K562 (cell line): ENCODE measurements at regions not wholly inside any gene's neighbourhood (a gene's known extent, or its start where the extent isn't known, plus 50 kb on each side); places are given as distances from the start of the nearest gene placed in this dataset.

Source experiments
- ATAC-seq: fragments of 200-7000 bp; cut with Tn5 transposase; 3 replicates; pipeline ENCODE4 v1.9.1; 2020; ENCODE audit warnings: moderate library complexity
- BruUV-seq: library from RNA; stranded (reverse); fragments of 400-500 nt; replicated peaks from 2 replicates; lab custom pipeline; 2021; lab: Mats Ljungman, UMichigan
- CTCF ChIA-PET: fragments of 300-600 bp; formaldehyde crosslinking; extraction: SDS; loops from one replicate; lab custom pipeline; 2021; ENCODE audit warnings: low intra/inter-chr PET ratio; lab: Yijun Ruan, JAX
- POLR2A ChIA-PET: fragments of 300-600, 350-650 bp; sonication (Branson Sonifier 250); formaldehyde crosslinking; extraction: SDS; loops from one replicate; lab custom pipeline; 2021; ENCODE audit warnings: antibody characterized with exemption, inconsistent platforms; lab: Yijun Ruan, JAX
- DNase-seq, 4 experiments: peaks; one replicate each; pipeline versions ENCODE4 v3.0.0 to v3.0.0-alpha.2; 2011 to 2018; ENCODE audit warnings: low spot score in 3 of 4, mixed read lengths in 3 of 4; ENCODE audit errors: extremely low read depth in 1 of 4
- FAIRE-seq: peaks from 2 replicates; lab custom pipeline; 2011; peaks lifted over from hg19 to GRCh38; lab: Jason Lieb, UNC
- H2AFZ ChIP-seq: 2 replicates; pipeline ENCODE4 v1.6.0; 2011; ENCODE audit warnings: low read depth, low read length, control low read depth, inconsistent platforms
- H3K27ac ChIP-seq: fragments of 200-600 bp; 3 replicates; pipeline ENCODE4 v1.8.0; 2011; ENCODE audit warnings: low read depth, mild to moderate bottlenecking, control low read depth, inconsistent platforms, low read length, moderate library complexity, mixed read lengths; ENCODE audit errors: extremely low read depth
- H3K27me3 ChIP-seq, 2 experiments: fragments of 300-600 bp in 1 of 2; 2 replicates in 1 of 2; 3 replicates in 1 of 2; pipeline versions ENCODE4 v1.6.0 to v1.8.0; 2011; ENCODE audit warnings: inconsistent platforms in 2 of 2, low read length in 2 of 2, mild to moderate bottlenecking in 1 of 2, mixed read lengths in 1 of 2, moderate library complexity in 1 of 2; ENCODE audit not compliant: control insufficient read depth in 2 of 2, insufficient read depth in 2 of 2
- H3K36me3 ChIP-seq: fragments of 300-600 bp; 3 replicates; pipeline ENCODE4 v1.8.0; 2011; ENCODE audit warnings: mild to moderate bottlenecking, low read length, inconsistent platforms; ENCODE audit not compliant: control insufficient read depth, insufficient read depth
- H3K4me1 ChIP-seq, 2 experiments: fragments of 200-600 bp in 1 of 2; replicated peaks in 1 of 2; 2 replicates in 1 of 2; 3 replicates in 1 of 2; pipeline versions ENCODE4 v1.5.1 to v1.8.0; 2011; ENCODE audit warnings: inconsistent platforms in 2 of 2, low read length in 2 of 2, mild to moderate bottlenecking in 1 of 2, mixed read lengths in 1 of 2, moderate library complexity in 1 of 2; ENCODE audit not compliant: control insufficient read depth in 2 of 2, insufficient read depth in 2 of 2
- H3K4me2 ChIP-seq: 2 replicates; pipeline ENCODE4 v1.6.1; 2011; ENCODE audit warnings: low read length, control low read depth, inconsistent platforms, mixed read lengths; ENCODE audit not compliant: insufficient read depth
- H3K4me3 ChIP-seq: fragments of 200-600 bp; sonication (generic), shearing (Covaris generic); 2 replicates; pipeline ENCODE4 v1.5.1; 2016; ENCODE audit warnings: control low read depth, inconsistent platforms
- H3K79me2 ChIP-seq: fragments of 200-600 bp; 3 replicates; pipeline ENCODE4 v1.8.0; 2011; ENCODE audit warnings: low read length, inconsistent platforms; ENCODE audit not compliant: control insufficient read depth, insufficient read depth
- H3K9ac ChIP-seq, 2 experiments: 2 replicates each; pipeline versions ENCODE4 v1.6.0 to v1.6.1; 2011; ENCODE audit warnings: low read depth in 2 of 2, low read length in 2 of 2, control low read depth in 1 of 2, inconsistent platforms in 1 of 2, mild to moderate bottlenecking in 1 of 2, mixed read lengths in 1 of 2; ENCODE audit not compliant: insufficient read depth in 1 of 2
- H3K9me1 ChIP-seq: one replicate; pipeline ENCODE4 v1.6.0; 2011; ENCODE audit warnings: inconsistent platforms, mild to moderate bottlenecking, low read length, moderate library complexity; ENCODE audit not compliant: control insufficient read depth, insufficient read depth
- H3K9me3 ChIP-seq: replicated peaks from 2 replicates; pipeline ENCODE4 v1.5.1; 2011; ENCODE audit warnings: low read depth, low read length, inconsistent platforms; ENCODE audit not compliant: control insufficient read depth, insufficient read depth
- H4K20me1 ChIP-seq: replicated peaks from 2 replicates; pipeline ENCODE4 v1.6.1; 2011; ENCODE audit warnings: low read length, inconsistent platforms, mixed read lengths; ENCODE audit not compliant: control insufficient read depth, insufficient read depth
- DEAF1 ChIP-seq: fragments of 450-650 bp; formaldehyde crosslinking; IDR thresholded peaks from 2 replicates; pipeline ENCODE4 v1.4.0; 2020; ENCODE audit warnings: mild to moderate bottlenecking, moderate library complexity
- GATAD2A ChIP-seq: fragments of 450-650 bp; IDR thresholded peaks from 2 replicates; pipeline ENCODE4 v1.6.1; 2017
- KAT2B ChIP-seq: IDR thresholded peaks from one replicate; pipeline ENCODE4 v1.6.1; 2012; ENCODE audit warnings: low read depth, mild to moderate bottlenecking, control low read depth, inconsistent platforms, low read length, moderate library complexity
- PML ChIP-seq: IDR thresholded peaks from 2 replicates; pipeline ENCODE4 v1.6.1; 2012; ENCODE audit warnings: low read length, inconsistent platforms
- WGBS: fragments of 100-300 bp; shearing (Covaris generic); methylation state at CpG from one replicate; pipeline ENCODE4 v1.1.6; 2016; ENCODE audit warnings: low coverage, mixed read lengths; ENCODE audit not compliant: insufficient coverage; ENCODE audit errors: missing lambda C conversion rate; 5-methylcytosine and 5-hydroxymethylcytosine counted together
- in situ Hi-C: fragments of 300-500 bp; cut with MboI; formaldehyde crosslinking; loops from 4 replicates; pipeline ENCODE4 v1.15.0; 2018; ENCODE audit warnings: inconsistent platforms, mixed read lengths
- intact Hi-C: fragments of 100-400 bp; cut with micrococcal nuclease; formaldehyde crosslinking; loops from 2 replicates; pipeline ENCODE4 v1.14.2; 2022
- TF ChIP-seq, protein P1 (sequence below), 2 experiments: fragments of 450-650 bp in 1 of 2; IDR thresholded peaks; 2 replicates each; pipeline ENCODE4 v1.6.1; 2011 to 2017; ENCODE audit warnings: low read depth in 2 of 2, antibody characterized with exemption in 1 of 2, borderline replicate concordance in 1 of 2, low read length in 1 of 2, mild to moderate bottlenecking in 1 of 2, mixed read lengths in 1 of 2; ENCODE audit not compliant: control insufficient read depth in 1 of 2
- TF ChIP-seq, protein P2 (sequence below): sonication (generic); formaldehyde crosslinking; IDR thresholded peaks from 2 replicates; pipeline ENCODE4 v1.8.0; 2023; ENCODE audit warnings: mild to moderate bottlenecking, missing genetic modification reagents
- TF ChIP-seq, protein P3 (sequence below): fragments of 250-450 bp; sonication (Bioruptor Pico); IDR thresholded peaks from 2 replicates; pipeline ENCODE4 v1.5.0; 2020; ENCODE audit warnings: mild to moderate bottlenecking, borderline replicate concordance

GRCh38 chr3:88596451-88596850 is 446.7 kb downstream of the C3orf38 start (continued):
- TF ChIP-seq, protein P1, sequence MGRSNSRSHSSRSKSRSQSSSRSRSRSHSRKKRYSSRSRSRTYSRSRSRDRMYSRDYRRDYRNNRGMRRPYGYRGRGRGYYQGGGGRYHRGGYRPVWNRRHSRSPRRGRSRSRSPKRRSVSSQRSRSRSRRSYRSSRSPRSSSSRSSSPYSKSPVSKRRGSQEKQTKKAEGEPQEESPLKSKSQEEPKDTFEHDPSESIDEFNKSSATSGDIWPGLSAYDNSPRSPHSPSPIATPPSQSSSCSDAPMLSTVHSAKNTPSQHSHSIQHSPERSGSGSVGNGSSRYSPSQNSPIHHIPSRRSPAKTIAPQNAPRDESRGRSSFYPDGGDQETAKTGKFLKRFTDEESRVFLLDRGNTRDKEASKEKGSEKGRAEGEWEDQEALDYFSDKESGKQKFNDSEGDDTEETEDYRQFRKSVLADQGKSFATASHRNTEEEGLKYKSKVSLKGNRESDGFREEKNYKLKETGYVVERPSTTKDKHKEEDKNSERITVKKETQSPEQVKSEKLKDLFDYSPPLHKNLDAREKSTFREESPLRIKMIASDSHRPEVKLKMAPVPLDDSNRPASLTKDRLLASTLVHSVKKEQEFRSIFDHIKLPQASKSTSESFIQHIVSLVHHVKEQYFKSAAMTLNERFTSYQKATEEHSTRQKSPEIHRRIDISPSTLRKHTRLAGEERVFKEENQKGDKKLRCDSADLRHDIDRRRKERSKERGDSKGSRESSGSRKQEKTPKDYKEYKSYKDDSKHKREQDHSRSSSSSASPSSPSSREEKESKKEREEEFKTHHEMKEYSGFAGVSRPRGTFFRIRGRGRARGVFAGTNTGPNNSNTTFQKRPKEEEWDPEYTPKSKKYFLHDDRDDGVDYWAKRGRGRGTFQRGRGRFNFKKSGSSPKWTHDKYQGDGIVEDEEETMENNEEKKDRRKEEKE (IDR thresholded peaks at IDR 0.05; ENCODE audit: borderline replicate concordance in 1 of 2, control insufficient read depth in 1 of 2, low read depth in 2 of 2, low read length in 1 of 2), result no peak

- no TSS peak for BruUV-seq
- intact Hi-C loops, result no loop called here
Measured at GRCh38 chr3:88610820-88611219, 461.1 kb downstream of the C3orf38 start.

More at GRCh38 chr3:88610820-88611219, 461.1 kb downstream of the C3orf38 start:
- H3K4me3 ChIP-seq, result no peak overlapping the region
- H3K4me1 ChIP-seq, result no peaks in the 10 kb centered on the region
- H3K9ac ChIP-seq, result no peak overlapping the region
- in situ Hi-C loops, result no loop called here
- H3K27ac ChIP-seq, result no peak overlapping the region
- FAIRE-seq (no peak), ATAC-seq (no peak), DNase-seq (no peak)
- no peaks in the 10 kb centered on the region for H3K9me1 ChIP-seq
- no peaks in the 10 kb centered on the region; the same call in 1 of the 2 replicates for H3K9me3 ChIP-seq
- WGBS, result 0% methylated on average over 5 of the region's 5 CpGs
- H3K36me3 ChIP-seq, result no peaks in the 10 kb centered on the region
- TF ChIP-seq KAT2B (no peak), PML (no peak), GATAD2A (no peak), DEAF1 (CRISPR knock-in tag) (no peak)
- TF ChIP-seq, protein P2, sequence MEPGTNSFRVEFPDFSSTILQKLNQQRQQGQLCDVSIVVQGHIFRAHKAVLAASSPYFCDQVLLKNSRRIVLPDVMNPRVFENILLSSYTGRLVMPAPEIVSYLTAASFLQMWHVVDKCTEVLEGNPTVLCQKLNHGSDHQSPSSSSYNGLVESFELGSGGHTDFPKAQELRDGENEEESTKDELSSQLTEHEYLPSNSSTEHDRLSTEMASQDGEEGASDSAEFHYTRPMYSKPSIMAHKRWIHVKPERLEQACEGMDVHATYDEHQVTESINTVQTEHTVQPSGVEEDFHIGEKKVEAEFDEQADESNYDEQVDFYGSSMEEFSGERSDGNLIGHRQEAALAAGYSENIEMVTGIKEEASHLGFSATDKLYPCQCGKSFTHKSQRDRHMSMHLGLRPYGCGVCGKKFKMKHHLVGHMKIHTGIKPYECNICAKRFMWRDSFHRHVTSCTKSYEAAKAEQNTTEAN (CRISPR knock-in tag), result no peak
- TF ChIP-seq, protein P3, sequence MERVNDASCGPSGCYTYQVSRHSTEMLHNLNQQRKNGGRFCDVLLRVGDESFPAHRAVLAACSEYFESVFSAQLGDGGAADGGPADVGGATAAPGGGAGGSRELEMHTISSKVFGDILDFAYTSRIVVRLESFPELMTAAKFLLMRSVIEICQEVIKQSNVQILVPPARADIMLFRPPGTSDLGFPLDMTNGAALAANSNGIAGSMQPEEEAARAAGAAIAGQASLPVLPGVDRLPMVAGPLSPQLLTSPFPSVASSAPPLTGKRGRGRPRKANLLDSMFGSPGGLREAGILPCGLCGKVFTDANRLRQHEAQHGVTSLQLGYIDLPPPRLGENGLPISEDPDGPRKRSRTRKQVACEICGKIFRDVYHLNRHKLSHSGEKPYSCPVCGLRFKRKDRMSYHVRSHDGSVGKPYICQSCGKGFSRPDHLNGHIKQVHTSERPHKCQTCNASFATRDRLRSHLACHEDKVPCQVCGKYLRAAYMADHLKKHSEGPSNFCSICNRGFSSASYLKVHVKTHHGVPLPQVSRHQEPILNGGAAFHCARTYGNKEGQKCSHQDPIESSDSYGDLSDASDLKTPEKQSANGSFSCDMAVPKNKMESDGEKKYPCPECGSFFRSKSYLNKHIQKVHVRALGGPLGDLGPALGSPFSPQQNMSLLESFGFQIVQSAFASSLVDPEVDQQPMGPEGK, result no peak
- POLR2A ChIA-PET, result no interaction called here
- no peak overlapping the region for H2AFZ ChIP-seq
- H3K79me2 ChIP-seq, result no peaks in the 10 kb centered on the region
- H3K27me3 ChIP-seq, result no peaks in the 10 kb centered on the region
- H4K20me1 ChIP-seq, result no peaks in the 10 kb centered on the region
- no peak overlapping the region for H3K4me2 ChIP-seq
- CTCF ChIA-PET, result no interaction called here
